Lower lobe of right lung (tissue), 2 donors: ENCODE measurements at regions not wholly inside any gene's neighbourhood (a gene's known extent, or its start where the extent isn't known, plus 50 kb on each side); places are given as distances from the start of the nearest gene placed in this dataset.
"Not testable (repeated sequence)": the region's sequence is repeated elsewhere in the genome, so short reads cannot be mapped to it uniquely, and the experiment has no call there.

Source experiments
- ATAC-seq, 2 donors: fragments of 200-7000 bp; cut with Tn5 transposase; one replicate each; pipeline ENCODE4 v1.9.1; 2020 to 2022; ENCODE audit warnings: mild to moderate bottlenecking in 2 of 2, moderate library complexity in 2 of 2
- DNase-seq: peaks from one replicate; pipeline ENCODE4 v3.0.0-alpha.2; 2020
- H3K27ac ChIP-seq: fragments of 200-600 bp; one replicate; pipeline ENCODE4 v1.8.0; 2022
- H3K27me3 ChIP-seq: fragments of 200-600 bp; one replicate; pipeline ENCODE4 v1.8.0; 2022; ENCODE audit warnings: low read depth
- H3K36me3 ChIP-seq: fragments of 200-600 bp; one replicate; pipeline ENCODE4 v1.8.0; 2022; ENCODE audit warnings: mild to moderate bottlenecking
- H3K4me1 ChIP-seq: fragments of 200-600 bp; one replicate; pipeline ENCODE4 v1.8.0; 2022
- H3K4me3 ChIP-seq: fragments of 200-600 bp; one replicate; pipeline ENCODE4 v1.8.0; 2022; ENCODE audit warnings: mild to moderate bottlenecking
- H3K9me3 ChIP-seq: fragments of 200-600 bp; one replicate; pipeline ENCODE4 v1.8.0; 2022
- intact Hi-C: fragments of 100-400 bp; cut with DNase I; formaldehyde crosslinking; loops from one replicate; pipeline ENCODE4 v1.11.0; 2022
- TF ChIP-seq, protein P1 (sequence below): fragments of 200-600 bp; IDR thresholded peaks from one replicate; pipeline ENCODE4 v1.8.0; 2022; ENCODE audit warnings: antibody characterized with exemption, mild to moderate bottlenecking
- donor health status: DM: no; HTN: yes; CAD: no; lungs with severe emphysema.

DNA sequence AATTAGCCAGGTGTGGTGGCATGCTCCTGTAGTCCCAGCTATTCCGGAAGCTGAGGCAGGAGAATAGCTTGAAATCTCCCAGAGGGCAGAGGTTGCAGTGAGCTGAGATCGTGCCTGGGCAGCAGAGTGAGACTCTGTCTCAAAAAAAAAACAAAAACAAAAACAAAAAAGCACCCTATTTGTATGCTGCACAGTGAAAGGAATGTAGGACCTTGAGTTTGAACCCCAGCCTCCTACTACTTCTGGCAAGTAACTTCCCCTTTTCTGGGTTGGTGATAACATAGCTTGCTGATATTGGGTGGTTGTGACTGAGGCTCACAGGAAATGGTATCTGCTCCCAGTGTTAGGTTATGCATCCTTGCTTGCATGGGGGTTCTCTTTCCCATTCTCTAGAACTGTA lies 205.3 kb downstream of the BUB3 start:
- H3K27me3 ChIP-seq, result no peaks in the 10 kb centered on the region
- no peak overlapping the region for H3K27ac ChIP-seq
- H3K4me1 ChIP-seq, result no peaks in the 10 kb centered on the region
- intact Hi-C loops, result no loop called here
- ATAC-seq (no peak), DNase-seq (no peak)
- H3K36me3 ChIP-seq, result no peaks in the 10 kb centered on the region
- TF ChIP-seq, protein P1, sequence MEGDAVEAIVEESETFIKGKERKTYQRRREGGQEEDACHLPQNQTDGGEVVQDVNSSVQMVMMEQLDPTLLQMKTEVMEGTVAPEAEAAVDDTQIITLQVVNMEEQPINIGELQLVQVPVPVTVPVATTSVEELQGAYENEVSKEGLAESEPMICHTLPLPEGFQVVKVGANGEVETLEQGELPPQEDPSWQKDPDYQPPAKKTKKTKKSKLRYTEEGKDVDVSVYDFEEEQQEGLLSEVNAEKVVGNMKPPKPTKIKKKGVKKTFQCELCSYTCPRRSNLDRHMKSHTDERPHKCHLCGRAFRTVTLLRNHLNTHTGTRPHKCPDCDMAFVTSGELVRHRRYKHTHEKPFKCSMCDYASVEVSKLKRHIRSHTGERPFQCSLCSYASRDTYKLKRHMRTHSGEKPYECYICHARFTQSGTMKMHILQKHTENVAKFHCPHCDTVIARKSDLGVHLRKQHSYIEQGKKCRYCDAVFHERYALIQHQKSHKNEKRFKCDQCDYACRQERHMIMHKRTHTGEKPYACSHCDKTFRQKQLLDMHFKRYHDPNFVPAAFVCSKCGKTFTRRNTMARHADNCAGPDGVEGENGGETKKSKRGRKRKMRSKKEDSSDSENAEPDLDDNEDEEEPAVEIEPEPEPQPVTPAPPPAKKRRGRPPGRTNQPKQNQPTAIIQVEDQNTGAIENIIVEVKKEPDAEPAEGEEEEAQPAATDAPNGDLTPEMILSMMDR, result no peak
- no peak overlapping the region for H3K4me3 ChIP-seq
- H3K9me3 ChIP-seq, result no peaks in the 10 kb centered on the region

DNA sequence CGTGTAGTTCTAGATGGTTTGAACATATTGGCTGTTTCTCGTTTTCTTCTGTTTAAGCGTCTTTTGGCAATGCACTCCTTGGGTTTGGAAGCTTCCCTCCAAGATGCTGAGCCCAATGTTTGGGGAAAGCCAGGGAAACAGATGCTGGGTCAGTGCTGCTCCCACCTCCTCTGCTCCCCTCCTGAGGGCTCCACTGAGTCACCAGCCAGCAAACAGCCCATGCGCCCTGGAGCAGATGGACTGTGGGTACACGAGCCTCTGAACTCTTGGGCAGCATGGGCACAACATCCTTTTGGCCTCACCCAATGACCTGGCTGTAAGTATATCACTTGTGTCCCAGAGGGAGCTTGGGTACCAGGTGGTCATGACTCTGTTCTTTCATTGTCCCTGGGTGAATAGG lies 207.6 kb downstream of the BUB3 start:
- ATAC-seq (no peak), DNase-seq (no peak)
- H3K4me1 ChIP-seq, result no peaks in the 10 kb centered on the region
- TF ChIP-seq, protein P1, result no peak
- H3K27me3 ChIP-seq, result no peaks in the 10 kb centered on the region
- no peak overlapping the region for H3K27ac ChIP-seq
- intact Hi-C loops, result no loop called here
- no peak overlapping the region for H3K4me3 ChIP-seq
- H3K9me3 ChIP-seq, result no peaks in the 10 kb centered on the region
- H3K36me3 ChIP-seq, result no peaks in the 10 kb centered on the region

DNA sequence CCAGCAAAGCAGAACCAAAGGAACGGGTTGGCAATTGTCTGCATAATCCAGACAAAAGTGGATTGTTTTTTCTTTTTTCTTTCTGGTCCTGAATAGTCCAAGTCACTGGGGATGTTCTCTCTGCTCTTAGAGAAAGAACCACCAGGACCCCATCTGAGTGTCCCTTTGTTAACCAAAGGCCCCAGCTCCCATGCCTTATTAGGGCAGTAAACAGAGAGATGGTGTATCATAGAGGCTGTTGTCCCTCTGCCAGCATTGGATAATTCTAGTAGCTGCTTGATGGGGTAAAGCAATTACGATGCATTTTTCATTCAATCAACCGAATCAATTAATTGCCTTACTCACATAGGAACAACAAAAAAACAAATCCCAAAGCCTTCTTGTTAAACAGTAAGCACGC lies 213.0 kb downstream of the BUB3 start:
- ATAC-seq (no peak), DNase-seq (no peak)
- TF ChIP-seq, protein P1, result no peak
- no peak overlapping the region for H3K4me3 ChIP-seq
- H3K9me3 ChIP-seq, result no peaks in the 10 kb centered on the region
- no peaks in the 10 kb centered on the region for H3K36me3 ChIP-seq
- no peak overlapping the region for H3K27ac ChIP-seq
- intact Hi-C loops, result no loop called here
- H3K27me3 ChIP-seq, result no peaks in the 10 kb centered on the region
- H3K4me1 ChIP-seq, result no peaks in the 10 kb centered on the region

DNA sequence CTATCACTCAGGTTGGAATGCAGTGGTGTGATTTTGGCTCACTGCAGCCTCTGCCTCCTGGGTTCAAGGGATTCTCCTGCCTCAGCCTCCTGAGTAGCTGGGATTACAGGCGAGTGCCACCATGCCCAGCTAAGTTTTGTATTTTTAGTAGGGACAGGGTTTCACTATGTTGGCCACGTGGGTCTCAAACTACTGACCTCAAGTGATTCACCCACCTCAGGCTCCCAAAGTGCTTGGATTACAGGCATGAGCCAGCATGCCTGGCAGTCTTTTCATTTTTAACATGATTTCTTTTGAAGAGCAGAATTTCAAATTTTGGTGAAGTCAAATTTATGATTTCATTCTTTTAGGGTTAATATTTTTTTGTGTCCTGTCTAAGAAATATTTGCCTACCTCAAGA lies 217.4 kb downstream of the BUB3 start:
- intact Hi-C loops, H3K9me3 ChIP-seq, H3K27ac ChIP-seq: not testable (repeated sequence)

DNA sequence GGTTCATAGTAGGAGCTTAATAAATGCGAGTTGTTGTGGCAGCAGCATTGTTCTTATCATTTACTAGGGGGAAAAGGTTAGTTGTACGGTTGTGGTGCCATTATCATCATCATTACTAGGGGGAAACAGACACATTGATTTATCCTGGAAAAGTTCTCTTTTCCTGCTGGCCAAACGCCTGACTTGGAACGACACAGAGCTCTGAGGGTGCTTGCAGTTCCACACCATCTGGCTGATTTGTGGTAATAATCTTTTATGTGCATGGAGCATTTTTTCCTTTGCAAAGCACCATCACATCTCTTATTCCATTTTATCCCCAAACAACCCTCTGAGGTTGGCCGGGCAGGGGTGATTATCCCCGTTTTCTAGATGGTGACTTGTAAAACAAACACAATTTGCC lies 219.4 kb downstream of the BUB3 start:
- H3K4me1 ChIP-seq, result no peaks in the 10 kb centered on the region
- TF ChIP-seq, protein P1, result no peak
- H3K4me3 ChIP-seq, result no peak overlapping the region
- ATAC-seq (no peak), DNase-seq (no peak)
- H3K9me3 ChIP-seq, result no peaks in the 10 kb centered on the region
- intact Hi-C loops, result no loop called here
- no peaks in the 10 kb centered on the region for H3K27me3 ChIP-seq
- no peaks in the 10 kb centered on the region for H3K36me3 ChIP-seq
- no peak overlapping the region for H3K27ac ChIP-seq

More for the DNA sequence above, 217.4 kb downstream of the BUB3 start:
- not testable (repeated sequence) for H3K4me3 ChIP-seq, H3K27me3 ChIP-seq, H3K36me3 ChIP-seq, DNase-seq, ATAC-seq, H3K4me1 ChIP-seq

DNA sequence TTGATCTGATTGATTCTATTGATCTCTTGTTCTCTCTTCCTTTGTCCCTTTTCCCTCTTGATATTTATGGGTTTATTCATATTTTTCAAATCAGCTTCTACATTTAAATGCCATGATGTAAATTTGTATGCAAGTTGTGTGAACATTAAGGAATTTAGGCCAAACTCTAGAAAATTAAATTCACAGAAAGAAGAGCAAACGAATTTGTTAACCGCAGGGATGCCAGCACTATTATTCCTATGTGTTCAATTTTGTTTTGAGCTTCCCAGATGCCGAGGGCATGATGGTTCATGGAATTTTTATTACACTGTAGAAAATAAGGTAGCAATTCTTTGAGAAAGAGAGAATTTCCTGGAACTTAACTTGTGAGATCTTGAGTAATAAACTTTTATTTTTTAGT lies 220.9 kb downstream of the BUB3 start:
- H3K27me3 ChIP-seq, result no peaks in the 10 kb centered on the region
- no peaks in the 10 kb centered on the region for H3K36me3 ChIP-seq
- no peak overlapping the region for H3K27ac ChIP-seq
- intact Hi-C loops, result no loop called here
- DNase-seq (no peak), ATAC-seq (no peak)
- H3K4me3 ChIP-seq, result no peak overlapping the region
- TF ChIP-seq, protein P1, result no peak
- H3K9me3 ChIP-seq, result no peaks in the 10 kb centered on the region
- no peaks in the 10 kb centered on the region for H3K4me1 ChIP-seq
